ENCODE measurements at regions not wholly inside any gene's neighbourhood (a gene's known extent, or its start where the extent isn't known, plus 50 kb on each side); places are given as distances from the start of the nearest gene placed in this dataset.

DNA sequence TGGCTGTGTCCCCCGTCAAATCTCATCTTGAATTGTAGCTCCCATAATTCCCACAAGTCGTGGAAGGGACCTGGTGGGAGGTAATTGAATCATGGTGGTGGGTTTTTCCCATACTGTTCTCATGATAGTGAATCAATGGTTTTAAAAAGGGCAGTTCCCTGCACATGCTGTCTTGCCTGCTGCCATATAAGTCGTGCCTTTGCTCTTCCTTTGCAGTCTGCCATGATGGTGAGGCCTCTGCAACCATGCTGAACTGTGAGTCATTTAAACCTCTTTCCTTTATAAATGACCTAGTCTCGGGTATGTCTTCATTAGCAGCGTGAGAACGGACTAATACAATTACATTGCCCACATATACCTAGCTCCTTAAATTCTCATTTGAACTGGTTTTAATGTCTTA is 353.0 kb upstream of the KLF4 start:
- DNase-seq (ENCODE audit: low spot score) (no peak), ATAC-seq (no peak)
- Histone ChIP-seq H3K4me2 (no peak overlapping the region), H3K9me2 (ENCODE audit: insufficient read depth) (no peaks in the 10 kb centered on the region), H4K20me1 (replicated peaks; ENCODE audit: insufficient read depth) (no peaks in the 10 kb centered on the region), H3K27me3 (ENCODE audit: insufficient read depth) (no peaks in the 10 kb centered on the region), H3K36me3 (ENCODE audit: insufficient read depth) (no peaks in the 10 kb centered on the region), H3K79me2 (replicated peaks; ENCODE audit: insufficient read depth) (no peaks in the 10 kb centered on the region), H3K27ac (ENCODE audit: low read depth) (no peak overlapping the region), H3K4me1 (ENCODE audit: insufficient read depth) (0 out of 2 replicates have a peak, but pooled peaks cover 4% of the 10 kb centered on the region), H3F3A (replicated peaks; ENCODE audit: low read depth) (no peaks in the 10 kb centered on the region), H3K4me3 (no peak overlapping the region), H2AFZ (no peak overlapping the region)
- no peak for TF ChIP-seq ZNF331 (CRISPR knock-in tag; IDR thresholded peaks at IDR 0.05; ENCODE audit: low read depth)
- TF ChIP-seq ETS1 (IDR thresholded peaks at IDR 0.05) = no peak
- TF ChIP-seq EZH2 (IDR thresholded peaks at IDR 0.05; ENCODE audit: low read depth, unreplicated experiment) = no peak
- TF ChIP-seq NANOG (IDR thresholded peaks at IDR 0.05; ENCODE audit: borderline replicate concordance) = no peak
- TF ChIP-seq, protein P1, sequence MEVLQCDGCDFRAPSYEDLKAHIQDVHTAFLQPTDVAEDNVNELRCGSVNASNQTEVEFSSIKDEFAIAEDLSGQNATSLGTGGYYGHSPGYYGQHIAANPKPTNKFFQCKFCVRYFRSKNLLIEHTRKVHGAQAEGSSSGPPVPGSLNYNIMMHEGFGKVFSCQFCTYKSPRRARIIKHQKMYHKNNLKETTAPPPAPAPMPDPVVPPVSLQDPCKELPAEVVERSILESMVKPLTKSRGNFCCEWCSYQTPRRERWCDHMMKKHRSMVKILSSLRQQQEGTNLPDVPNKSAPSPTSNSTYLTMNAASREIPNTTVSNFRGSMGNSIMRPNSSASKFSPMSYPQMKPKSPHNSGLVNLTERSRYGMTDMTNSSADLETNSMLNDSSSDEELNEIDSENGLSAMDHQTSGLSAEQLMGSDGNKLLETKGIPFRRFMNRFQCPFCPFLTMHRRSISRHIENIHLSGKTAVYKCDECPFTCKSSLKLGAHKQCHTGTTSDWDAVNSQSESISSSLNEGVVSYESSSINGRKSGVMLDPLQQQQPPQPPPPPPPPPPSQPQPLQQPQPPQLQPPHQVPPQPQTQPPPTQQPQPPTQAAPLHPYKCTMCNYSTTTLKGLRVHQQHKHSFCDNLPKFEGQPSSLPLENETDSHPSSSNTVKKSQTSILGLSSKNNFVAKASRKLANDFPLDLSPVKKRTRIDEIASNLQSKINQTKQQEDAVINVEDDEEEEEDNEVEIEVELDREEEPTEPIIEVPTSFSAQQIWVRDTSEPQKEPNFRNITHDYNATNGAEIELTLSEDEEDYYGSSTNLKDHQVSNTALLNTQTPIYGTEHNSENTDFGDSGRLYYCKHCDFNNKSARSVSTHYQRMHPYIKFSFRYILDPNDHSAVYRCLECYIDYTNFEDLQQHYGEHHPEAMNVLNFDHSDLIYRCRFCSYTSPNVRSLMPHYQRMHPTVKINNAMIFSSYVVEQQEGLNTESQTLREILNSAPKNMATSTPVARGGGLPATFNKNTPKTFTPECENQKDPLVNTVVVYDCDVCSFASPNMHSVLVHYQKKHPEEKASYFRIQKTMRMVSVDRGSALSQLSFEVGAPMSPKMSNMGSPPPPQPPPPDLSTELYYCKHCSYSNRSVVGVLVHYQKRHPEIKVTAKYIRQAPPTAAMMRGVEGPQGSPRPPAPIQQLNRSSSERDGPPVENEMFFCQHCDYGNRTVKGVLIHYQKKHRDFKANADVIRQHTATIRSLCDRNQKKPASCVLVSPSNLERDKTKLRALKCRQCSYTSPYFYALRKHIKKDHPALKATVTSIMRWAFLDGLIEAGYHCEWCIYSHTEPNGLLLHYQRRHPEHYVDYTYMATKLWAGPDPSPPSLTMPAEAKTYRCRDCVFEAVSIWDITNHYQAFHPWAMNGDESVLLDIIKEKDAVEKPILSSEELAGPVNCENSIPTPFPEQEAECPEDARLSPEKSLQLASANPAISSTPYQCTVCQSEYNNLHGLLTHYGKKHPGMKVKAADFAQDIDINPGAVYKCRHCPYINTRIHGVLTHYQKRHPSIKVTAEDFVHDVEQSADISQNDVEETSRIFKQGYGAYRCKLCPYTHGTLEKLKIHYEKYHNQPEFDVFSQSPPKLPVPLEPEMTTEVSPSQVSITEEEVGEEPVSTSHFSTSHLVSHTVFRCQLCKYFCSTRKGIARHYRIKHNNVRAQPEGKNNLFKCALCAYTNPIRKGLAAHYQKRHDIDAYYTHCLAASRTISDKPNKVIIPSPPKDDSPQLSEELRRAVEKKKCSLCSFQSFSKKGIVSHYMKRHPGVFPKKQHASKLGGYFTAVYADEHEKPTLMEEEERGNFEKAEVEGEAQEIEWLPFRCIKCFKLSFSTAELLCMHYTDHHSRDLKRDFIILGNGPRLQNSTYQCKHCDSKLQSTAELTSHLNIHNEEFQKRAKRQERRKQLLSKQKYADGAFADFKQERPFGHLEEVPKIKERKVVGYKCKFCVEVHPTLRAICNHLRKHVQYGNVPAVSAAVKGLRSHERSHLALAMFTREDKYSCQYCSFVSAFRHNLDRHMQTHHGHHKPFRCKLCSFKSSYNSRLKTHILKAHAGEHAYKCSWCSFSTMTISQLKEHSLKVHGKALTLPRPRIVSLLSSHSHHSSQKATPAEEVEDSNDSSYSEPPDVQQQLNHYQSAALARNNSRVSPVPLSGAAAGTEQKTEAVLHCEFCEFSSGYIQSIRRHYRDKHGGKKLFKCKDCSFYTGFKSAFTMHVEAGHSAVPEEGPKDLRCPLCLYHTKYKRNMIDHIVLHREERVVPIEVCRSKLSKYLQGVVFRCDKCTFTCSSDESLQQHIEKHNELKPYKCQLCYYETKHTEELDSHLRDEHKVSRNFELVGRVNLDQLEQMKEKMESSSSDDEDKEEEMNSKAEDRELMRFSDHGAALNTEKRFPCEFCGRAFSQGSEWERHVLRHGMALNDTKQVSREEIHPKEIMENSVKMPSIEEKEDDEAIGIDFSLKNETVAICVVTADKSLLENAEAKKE (CRISPR knock-in tag; IDR thresholded peaks at IDR 0.05) = no peak
- TF ChIP-seq EZH2phosphoT487 (IDR thresholded peaks at IDR 0.05; ENCODE audit: unreplicated experiment) = no peak
- TF ChIP-seq, protein P2, sequence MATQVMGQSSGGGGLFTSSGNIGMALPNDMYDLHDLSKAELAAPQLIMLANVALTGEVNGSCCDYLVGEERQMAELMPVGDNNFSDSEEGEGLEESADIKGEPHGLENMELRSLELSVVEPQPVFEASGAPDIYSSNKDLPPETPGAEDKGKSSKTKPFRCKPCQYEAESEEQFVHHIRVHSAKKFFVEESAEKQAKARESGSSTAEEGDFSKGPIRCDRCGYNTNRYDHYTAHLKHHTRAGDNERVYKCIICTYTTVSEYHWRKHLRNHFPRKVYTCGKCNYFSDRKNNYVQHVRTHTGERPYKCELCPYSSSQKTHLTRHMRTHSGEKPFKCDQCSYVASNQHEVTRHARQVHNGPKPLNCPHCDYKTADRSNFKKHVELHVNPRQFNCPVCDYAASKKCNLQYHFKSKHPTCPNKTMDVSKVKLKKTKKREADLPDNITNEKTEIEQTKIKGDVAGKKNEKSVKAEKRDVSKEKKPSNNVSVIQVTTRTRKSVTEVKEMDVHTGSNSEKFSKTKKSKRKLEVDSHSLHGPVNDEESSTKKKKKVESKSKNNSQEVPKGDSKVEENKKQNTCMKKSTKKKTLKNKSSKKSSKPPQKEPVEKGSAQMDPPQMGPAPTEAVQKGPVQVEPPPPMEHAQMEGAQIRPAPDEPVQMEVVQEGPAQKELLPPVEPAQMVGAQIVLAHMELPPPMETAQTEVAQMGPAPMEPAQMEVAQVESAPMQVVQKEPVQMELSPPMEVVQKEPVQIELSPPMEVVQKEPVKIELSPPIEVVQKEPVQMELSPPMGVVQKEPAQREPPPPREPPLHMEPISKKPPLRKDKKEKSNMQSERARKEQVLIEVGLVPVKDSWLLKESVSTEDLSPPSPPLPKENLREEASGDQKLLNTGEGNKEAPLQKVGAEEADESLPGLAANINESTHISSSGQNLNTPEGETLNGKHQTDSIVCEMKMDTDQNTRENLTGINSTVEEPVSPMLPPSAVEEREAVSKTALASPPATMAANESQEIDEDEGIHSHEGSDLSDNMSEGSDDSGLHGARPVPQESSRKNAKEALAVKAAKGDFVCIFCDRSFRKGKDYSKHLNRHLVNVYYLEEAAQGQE (IDR thresholded peaks at IDR 0.05; ENCODE audit: unreplicated experiment) = no peak
- TF ChIP-seq JUNB (IDR thresholded peaks at IDR 0.05; ENCODE audit: unreplicated experiment) = no peak
- TF ChIP-seq ZNF114 (CRISPR knock-in tag; IDR thresholded peaks at IDR 0.05) = no peak
- TF ChIP-seq POLR2AphosphoS5 (IDR thresholded peaks at IDR 0.05; ENCODE audit: low read depth) = no peak
- TF ChIP-seq, protein P3, sequence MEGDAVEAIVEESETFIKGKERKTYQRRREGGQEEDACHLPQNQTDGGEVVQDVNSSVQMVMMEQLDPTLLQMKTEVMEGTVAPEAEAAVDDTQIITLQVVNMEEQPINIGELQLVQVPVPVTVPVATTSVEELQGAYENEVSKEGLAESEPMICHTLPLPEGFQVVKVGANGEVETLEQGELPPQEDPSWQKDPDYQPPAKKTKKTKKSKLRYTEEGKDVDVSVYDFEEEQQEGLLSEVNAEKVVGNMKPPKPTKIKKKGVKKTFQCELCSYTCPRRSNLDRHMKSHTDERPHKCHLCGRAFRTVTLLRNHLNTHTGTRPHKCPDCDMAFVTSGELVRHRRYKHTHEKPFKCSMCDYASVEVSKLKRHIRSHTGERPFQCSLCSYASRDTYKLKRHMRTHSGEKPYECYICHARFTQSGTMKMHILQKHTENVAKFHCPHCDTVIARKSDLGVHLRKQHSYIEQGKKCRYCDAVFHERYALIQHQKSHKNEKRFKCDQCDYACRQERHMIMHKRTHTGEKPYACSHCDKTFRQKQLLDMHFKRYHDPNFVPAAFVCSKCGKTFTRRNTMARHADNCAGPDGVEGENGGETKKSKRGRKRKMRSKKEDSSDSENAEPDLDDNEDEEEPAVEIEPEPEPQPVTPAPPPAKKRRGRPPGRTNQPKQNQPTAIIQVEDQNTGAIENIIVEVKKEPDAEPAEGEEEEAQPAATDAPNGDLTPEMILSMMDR (conservative IDR thresholded peaks at IDR 0.05; ENCODE audit: low read depth in 2 of 2) = no peak
- TF ChIP-seq CREB1 (CRISPR knock-in tag; IDR thresholded peaks at IDR 0.05; ENCODE audit: low read depth) = no peak
- TF ChIP-seq STAT1 (IDR thresholded peaks at IDR 0.05; ENCODE audit: unreplicated experiment) = no peak
- Mint-ChIP-seq H3K36me3 (ENCODE audit: low read depth) (no peaks in the 10 kb centered on the region), H3K27me3 (ENCODE audit: insufficient read depth, low read depth, poor library complexity) (peaks cover 5% of the 10 kb centered on the region), H3K27ac (no peak overlapping the region), H3K4me3 (no peak overlapping the region), H3K9me3 (no peaks in the 10 kb centered on the region), H3K4me1 (peaks cover 3% of the 10 kb centered on the region; the same call in 1 of the 3 replicates)

Measured in GM23338 (cell line).